ENCODE measurements at regions not wholly inside any gene's neighbourhood (a gene's known extent, or its start where the extent isn't known, plus 50 kb on each side); places are given as distances from the start of the nearest gene placed in this dataset.
A peak's percentile ranks its signal among the peaks of the same experiment; 100 is the strongest.

GRCh38 chr11:104380358-104380757 is 216.4 kb upstream of the PDGFD start:
- TF ChIP-seq CTCF (IDR thresholded peaks at IDR 0.05; ENCODE audit: low read depth, low read length): no peak
- no peak overlapping the region for H3K4me3 ChIP-seq (replicated peaks in 1 of 2; ENCODE audit: low read depth in 2 of 2, low read length in 2 of 2)
- peak; percentile 6 to 12 for DNase-seq (ENCODE audit: low read depth in 2 of 2)

- no peak for TF ChIP-seq CTCF (IDR thresholded peaks at IDR 0.05; ENCODE audit: low read depth, low read length)
- DNase-seq (ENCODE audit: low read depth in 2 of 2): peak in 1 of 2 donors; percentile 3
- H3K4me3 ChIP-seq (replicated peaks in 1 of 2; ENCODE audit: low read depth in 2 of 2, low read length in 2 of 2): no peak overlapping the region
Measured at GRCh38 chr11:104372111-104372510, 208.2 kb upstream of the PDGFD start.

- no peak overlapping the region for H3K4me3 ChIP-seq (replicated peaks in 1 of 2; ENCODE audit: low read depth in 2 of 2, low read length in 2 of 2)
- no peak for DNase-seq (ENCODE audit: low read depth in 2 of 2)
- no peak for TF ChIP-seq CTCF (IDR thresholded peaks at IDR 0.05; ENCODE audit: low read depth, low read length)
Measured at GRCh38 chr11:104370478-104370877, 206.5 kb upstream of the PDGFD start.

GRCh38 chr11:104369761-104370160 is 205.8 kb upstream of the PDGFD start:
- DNase-seq (ENCODE audit: low read depth in 2 of 2): no peak
- TF ChIP-seq CTCF (IDR thresholded peaks at IDR 0.05; ENCODE audit: low read depth, low read length): no peak
- H3K4me3 ChIP-seq (replicated peaks in 1 of 2; ENCODE audit: low read depth in 2 of 2, low read length in 2 of 2): no peak overlapping the region

- DNase-seq (ENCODE audit: low read depth in 2 of 2): no peak
- no peak for TF ChIP-seq CTCF (IDR thresholded peaks at IDR 0.05; ENCODE audit: low read depth, low read length)
- H3K4me3 ChIP-seq (replicated peaks in 1 of 2; ENCODE audit: low read depth in 2 of 2, low read length in 2 of 2): no peak overlapping the region
Measured at GRCh38 chr11:104366321-104366734, 202.4 kb upstream of the PDGFD start.

GRCh38 chr11:104365676-104366075 is 201.7 kb upstream of the PDGFD start:
- DNase-seq (ENCODE audit: low read depth in 2 of 2): no peak
- TF ChIP-seq CTCF (IDR thresholded peaks at IDR 0.05; ENCODE audit: low read depth, low read length): no peak
- no peak overlapping the region for H3K4me3 ChIP-seq (replicated peaks in 1 of 2; ENCODE audit: low read depth in 2 of 2, low read length in 2 of 2)

- no peak overlapping the region for H3K4me3 ChIP-seq (replicated peaks in 1 of 2; ENCODE audit: low read depth in 2 of 2, low read length in 2 of 2)
- no peak for TF ChIP-seq CTCF (IDR thresholded peaks at IDR 0.05; ENCODE audit: low read depth, low read length)
- DNase-seq (ENCODE audit: low read depth in 2 of 2): no peak
Measured at GRCh38 chr11:104361975-104362374, 198.0 kb upstream of the PDGFD start.
